ENCODE measurements at regions not wholly inside any gene's neighbourhood (a gene's known extent, or its start where the extent isn't known, plus 50 kb on each side); places are given as distances from the start of the nearest gene placed in this dataset.

DNA sequence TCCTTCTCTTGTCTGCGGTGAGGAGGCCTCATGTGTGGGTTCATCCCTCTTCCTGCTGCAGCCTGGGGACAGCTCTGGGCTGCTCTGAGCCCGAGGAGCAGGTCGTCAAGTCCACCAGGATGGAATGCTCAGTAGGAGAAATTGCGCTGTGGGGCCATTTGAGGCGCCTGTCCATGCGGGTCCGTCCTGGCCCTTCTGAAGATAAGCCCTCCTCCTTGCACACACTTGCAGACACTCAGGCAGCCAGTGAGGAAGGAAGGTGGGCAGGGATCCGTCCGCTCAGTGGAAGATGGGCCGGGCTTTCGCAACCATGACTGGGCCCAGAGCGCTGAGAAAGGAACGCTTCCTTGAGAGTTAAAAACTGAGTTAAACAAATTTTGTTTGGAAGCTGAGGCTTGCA lies 356.8 kb downstream of the GLRX3 start:
- DNase-seq (ENCODE audit: low read depth, low spot score): no peak
- POLR2A ChIA-PET: no interaction called here
- H3K4me3 ChIP-seq (ENCODE audit: low read depth, low read length): no peak overlapping the region
- TF ChIP-seq, protein P1, sequence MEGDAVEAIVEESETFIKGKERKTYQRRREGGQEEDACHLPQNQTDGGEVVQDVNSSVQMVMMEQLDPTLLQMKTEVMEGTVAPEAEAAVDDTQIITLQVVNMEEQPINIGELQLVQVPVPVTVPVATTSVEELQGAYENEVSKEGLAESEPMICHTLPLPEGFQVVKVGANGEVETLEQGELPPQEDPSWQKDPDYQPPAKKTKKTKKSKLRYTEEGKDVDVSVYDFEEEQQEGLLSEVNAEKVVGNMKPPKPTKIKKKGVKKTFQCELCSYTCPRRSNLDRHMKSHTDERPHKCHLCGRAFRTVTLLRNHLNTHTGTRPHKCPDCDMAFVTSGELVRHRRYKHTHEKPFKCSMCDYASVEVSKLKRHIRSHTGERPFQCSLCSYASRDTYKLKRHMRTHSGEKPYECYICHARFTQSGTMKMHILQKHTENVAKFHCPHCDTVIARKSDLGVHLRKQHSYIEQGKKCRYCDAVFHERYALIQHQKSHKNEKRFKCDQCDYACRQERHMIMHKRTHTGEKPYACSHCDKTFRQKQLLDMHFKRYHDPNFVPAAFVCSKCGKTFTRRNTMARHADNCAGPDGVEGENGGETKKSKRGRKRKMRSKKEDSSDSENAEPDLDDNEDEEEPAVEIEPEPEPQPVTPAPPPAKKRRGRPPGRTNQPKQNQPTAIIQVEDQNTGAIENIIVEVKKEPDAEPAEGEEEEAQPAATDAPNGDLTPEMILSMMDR (IDR thresholded peaks at IDR 0.05; ENCODE audit: insufficient read depth, low read length, missing control alignments): no peak
- CTCF ChIA-PET: no interaction called here

DNA sequence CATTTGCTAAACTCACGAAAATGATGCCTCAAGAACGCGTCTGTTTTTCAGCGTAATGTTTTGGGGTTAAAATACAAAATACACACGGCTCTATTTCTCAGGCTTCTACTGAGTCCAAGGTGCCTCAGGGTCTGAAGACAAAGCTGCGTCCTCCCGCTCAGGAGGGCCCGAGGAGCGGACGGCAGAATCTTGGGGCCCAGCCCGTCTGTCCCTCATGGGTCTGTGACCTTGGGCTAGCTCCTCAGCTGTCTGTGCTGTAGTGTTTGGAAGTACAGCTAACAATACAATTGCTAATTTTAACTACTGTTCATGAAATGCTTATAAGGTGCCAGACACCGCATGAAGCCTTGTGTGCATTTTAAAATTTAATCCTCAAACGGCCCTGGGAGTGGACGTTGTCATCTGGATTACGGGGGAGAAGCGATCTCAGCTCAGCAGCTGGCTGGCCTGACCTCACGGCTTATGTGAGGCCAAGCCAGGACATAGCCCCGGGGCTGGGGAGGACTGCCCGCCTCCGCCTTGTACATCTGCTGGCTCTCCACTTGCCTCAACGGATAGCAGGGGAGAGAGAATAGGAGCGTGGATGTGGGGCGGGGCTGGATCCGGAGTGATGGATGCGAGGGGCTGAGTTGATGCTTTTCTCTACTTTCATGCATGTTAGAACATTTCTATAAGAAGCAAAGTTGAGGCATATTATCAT lies 357.4 kb downstream of the GLRX3 start:
- ChIA-PET POLR2A (no interaction called here), CTCF (no interaction called here)
- TF ChIP-seq, protein P1 (IDR thresholded peaks at IDR 0.05; ENCODE audit: insufficient read depth, low read length, missing control alignments): no peak
- DNase-seq (ENCODE audit: low read depth, low spot score): no peak
- H3K4me3 ChIP-seq (ENCODE audit: low read depth, low read length): no peak overlapping the region

DNA sequence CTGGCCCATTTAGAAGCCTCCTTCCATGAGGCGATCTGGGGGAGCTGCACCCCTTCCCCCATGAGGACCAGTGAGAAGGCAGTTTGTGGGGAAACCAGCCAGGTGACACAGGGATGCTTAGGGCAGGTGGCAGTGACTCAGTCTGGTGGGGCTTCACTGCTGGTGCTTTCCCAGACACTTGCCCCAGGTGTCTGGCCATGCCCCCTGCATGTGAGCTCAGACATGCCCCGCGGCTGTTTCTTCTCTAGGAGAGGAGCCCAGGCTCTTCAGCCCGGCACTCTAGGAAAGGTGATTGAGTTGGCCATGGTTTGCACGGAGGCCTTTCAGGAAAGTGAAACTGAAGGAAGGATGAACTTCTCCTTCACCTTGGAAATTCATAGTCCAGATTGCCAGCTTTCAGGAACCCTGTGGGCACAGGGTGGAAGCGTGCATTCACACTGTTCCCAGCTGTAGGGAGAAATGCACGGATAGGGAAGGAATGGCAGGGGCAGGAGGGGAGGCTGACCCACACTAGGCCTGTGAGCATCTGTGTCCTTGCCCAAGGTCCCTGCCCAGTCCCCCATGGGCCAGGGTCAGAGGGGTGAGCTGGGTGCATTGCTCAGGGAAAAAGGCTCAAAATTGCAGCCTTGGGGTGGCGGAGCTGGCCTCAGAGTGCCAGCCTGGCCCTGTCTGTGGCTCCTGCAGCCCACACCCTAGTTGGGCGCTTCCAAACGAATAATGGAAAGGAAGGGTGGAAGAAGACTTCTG lies 359.1 kb downstream of the GLRX3 start:
- DNase-seq (ENCODE audit: low read depth, low spot score): no peak
- no peak overlapping the region for H3K4me3 ChIP-seq (ENCODE audit: low read depth, low read length)
- TF ChIP-seq, protein P1 (IDR thresholded peaks at IDR 0.05; ENCODE audit: insufficient read depth, low read length, missing control alignments): no peak
- ChIA-PET CTCF (no interaction called here), POLR2A (no interaction called here)

DNA sequence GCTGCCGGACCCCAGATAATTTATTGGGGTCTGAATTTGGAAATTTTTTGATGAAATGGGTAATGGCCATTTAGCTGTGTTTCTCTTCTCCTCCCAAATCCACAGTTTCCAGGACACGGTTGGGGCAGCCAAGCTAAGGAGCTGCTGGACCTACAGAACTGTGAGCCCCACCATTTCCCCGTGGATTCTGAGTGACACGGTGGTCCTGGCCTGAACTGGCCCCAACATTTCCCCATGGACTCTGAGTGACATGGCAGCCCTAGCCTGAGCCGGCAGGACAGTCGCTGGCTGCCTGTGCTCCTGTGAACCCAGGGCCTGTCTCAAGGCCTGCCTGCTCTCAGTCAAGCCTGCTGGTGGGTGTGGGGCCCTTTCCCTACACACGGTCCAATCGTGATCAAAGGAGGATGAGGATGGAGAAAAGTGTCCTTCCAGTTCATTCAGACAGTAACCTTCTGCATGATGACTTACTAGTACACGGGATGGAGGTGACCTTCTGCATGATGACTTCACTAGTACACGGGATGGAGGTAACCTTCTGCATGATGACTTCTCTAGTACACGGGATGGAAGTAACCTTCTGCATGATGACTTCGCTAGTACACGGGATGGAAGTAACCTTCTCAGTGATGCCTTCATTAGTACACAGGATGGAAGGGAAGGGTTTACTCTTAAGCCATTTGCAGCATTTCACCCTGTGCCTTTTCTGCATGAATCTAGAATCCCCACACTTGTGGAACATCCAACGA lies 359.9 kb downstream of the GLRX3 start:
- POLR2A ChIA-PET: no interaction called here
- DNase-seq (ENCODE audit: low read depth, low spot score): no peak
- H3K4me3 ChIP-seq (ENCODE audit: low read depth, low read length): no peak overlapping the region
- CTCF ChIA-PET: no interaction called here
- TF ChIP-seq, protein P1 (IDR thresholded peaks at IDR 0.05; ENCODE audit: insufficient read depth, low read length, missing control alignments): no peak

DNA sequence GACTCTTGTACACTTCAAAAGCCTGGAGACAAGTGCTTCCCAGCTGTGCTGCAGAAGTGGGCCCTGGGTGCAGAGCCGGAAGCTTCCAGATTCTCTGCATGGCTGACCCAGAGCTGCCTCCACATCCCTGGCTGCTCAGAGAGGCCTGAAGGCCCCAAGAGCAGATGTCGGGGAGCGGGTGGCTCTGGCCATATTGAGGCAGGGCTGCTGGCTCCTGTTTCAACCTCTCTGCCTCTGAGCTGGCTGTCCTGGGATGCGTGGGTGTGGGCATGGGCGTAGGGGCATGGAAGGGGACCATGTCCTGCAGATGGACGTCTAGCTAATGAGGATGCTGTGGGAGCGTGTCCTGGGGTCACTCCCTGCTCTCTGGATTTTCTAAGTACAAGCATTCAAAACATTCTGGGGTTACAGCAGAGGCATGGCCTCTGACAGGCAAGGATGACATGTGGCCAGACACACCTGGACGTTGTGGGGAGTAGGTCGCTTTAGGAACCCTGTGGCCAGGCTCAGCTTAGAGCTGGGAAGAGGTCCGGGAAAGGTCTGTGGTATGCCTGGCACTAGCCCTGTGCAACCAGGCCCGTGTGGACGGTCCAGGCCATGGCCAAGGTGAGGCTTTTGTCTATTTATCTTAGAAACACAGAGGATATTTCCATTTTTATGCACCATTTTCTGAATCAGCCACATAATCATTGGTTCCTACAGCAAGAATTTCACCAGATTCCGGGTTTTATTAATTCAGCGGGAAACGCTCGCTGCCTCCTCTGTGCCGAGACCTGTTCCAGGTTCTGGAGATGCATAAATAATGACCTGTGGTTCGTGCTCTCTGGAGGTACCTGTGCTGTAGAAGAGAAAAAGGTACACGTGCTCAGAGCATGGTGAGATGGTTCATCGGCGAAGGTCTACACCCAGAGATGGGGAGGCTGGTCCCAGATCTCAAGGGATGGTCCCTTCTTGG lies 361.1 kb downstream of the GLRX3 start:
- DNase-seq (ENCODE audit: low read depth, low spot score): no peak
- ChIA-PET CTCF (no interaction called here), POLR2A (no interaction called here)
- TF ChIP-seq, protein P1 (IDR thresholded peaks at IDR 0.05; ENCODE audit: insufficient read depth, low read length, missing control alignments): no peak
- H3K4me3 ChIP-seq (ENCODE audit: low read depth, low read length): no peak overlapping the region
